ENCODE measurements at regions not wholly inside any gene's neighbourhood (a gene's known extent, or its start where the extent isn't known, plus 50 kb on each side); places are given as distances from the start of the nearest gene placed in this dataset.

GRCh38 chr14:101055776-101056374 is 152.4 kb upstream of the RTL1 start:
- TF ChIP-seq, protein P1, sequence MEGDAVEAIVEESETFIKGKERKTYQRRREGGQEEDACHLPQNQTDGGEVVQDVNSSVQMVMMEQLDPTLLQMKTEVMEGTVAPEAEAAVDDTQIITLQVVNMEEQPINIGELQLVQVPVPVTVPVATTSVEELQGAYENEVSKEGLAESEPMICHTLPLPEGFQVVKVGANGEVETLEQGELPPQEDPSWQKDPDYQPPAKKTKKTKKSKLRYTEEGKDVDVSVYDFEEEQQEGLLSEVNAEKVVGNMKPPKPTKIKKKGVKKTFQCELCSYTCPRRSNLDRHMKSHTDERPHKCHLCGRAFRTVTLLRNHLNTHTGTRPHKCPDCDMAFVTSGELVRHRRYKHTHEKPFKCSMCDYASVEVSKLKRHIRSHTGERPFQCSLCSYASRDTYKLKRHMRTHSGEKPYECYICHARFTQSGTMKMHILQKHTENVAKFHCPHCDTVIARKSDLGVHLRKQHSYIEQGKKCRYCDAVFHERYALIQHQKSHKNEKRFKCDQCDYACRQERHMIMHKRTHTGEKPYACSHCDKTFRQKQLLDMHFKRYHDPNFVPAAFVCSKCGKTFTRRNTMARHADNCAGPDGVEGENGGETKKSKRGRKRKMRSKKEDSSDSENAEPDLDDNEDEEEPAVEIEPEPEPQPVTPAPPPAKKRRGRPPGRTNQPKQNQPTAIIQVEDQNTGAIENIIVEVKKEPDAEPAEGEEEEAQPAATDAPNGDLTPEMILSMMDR (IDR thresholded peaks at IDR 0.05), result no peak
- TF ChIP-seq REST (IDR thresholded peaks at IDR 0.05; ENCODE audit: insufficient read depth in 1 of 2, low read depth in 2 of 2, low read length in 1 of 2) (no peak), TCF7L2 (IDR thresholded peaks at IDR 0.05; ENCODE audit: low read depth, low read length) (no peak)

Measured in Panc1 (cell line).